Gastroesophageal sphincter (tissue), 3 donors: ENCODE measurements at regions not wholly inside any gene's neighbourhood (a gene's known extent, or its start where the extent isn't known, plus 50 kb on each side); places are given as distances from the start of the nearest gene placed in this dataset.

Experiments
- CTCF ChIP-seq, 4 experiments: fragments of 200-600 bp in 2 of 4; fragments of 450-650 bp in 2 of 4; sonication (generic) in 1 of 4; IDR thresholded peaks; one replicate each; pipeline ENCODE4 v1.5.1; 2017 to 2019; ENCODE audit warnings: antibody characterized with exemption in 4 of 4, mild to moderate bottlenecking in 2 of 4, moderate library complexity in 2 of 4
- EP300 ChIP-seq: sonication (generic); formaldehyde crosslinking; IDR thresholded peaks from one replicate; pipeline ENCODE4 v1.6.1; 2017; ENCODE audit warnings: antibody characterized with exemption, mild to moderate bottlenecking
- POLR2A ChIP-seq, 2 donors: fragments of 450-650 bp; IDR thresholded peaks; one replicate each; pipeline ENCODE4 v1.6.1; 2017; ENCODE audit warnings: antibody characterized with exemption in 2 of 2, mild to moderate bottlenecking in 2 of 2, moderate library complexity in 1 of 2
- POLR2AphosphoS5 ChIP-seq: sonication (generic); formaldehyde crosslinking; IDR thresholded peaks from one replicate; pipeline ENCODE4 v1.6.1; 2017; ENCODE audit warnings: antibody characterized with exemption

DNA sequence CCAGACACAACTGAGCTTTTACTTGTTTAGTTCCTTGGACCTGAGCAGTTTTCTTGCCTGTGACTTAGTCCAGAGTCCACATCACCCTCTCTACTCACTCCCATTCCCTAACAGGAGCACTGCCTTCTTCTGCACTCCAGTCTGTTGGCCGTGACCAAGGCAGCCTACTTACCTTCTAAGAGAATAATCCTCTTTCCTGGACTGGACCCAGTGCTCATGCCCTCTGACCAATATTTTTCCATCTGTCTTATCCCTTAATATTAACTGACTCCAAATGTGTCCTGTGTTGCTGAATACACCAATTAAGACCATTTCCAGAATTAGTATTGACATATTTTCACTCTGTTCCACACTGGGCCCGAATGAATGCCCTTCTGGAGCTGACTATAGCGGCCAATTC, 681.0 kb upstream of the KIF2B start:
- TF ChIP-seq POLR2A (IDR thresholded peaks at IDR 0.05) = no peak
- no peak for TF ChIP-seq CTCF (IDR thresholded peaks at IDR 0.05)
- no peak for TF ChIP-seq EP300
- no peak for TF ChIP-seq POLR2AphosphoS5
